CD14-positive monocyte (primary cell): ENCODE measurements at regions not wholly inside any gene's neighbourhood (a gene's known extent, or its start where the extent isn't known, plus 50 kb on each side); places are given as distances from the start of the nearest gene placed in this dataset.

ENCODE experiments used
- DNase-seq, 3 donors: peaks; one replicate each; pipeline ENCODE4 v3.0.0-alpha.2; 2011 to 2022
- H2AFZ ChIP-seq: 2 replicates; pipeline ENCODE4 v1.6.0; 2012; ENCODE audit warnings: mild to moderate bottlenecking, low read depth, low read length, inconsistent platforms; ENCODE audit not compliant: insufficient read depth, poor library complexity, severe bottlenecking
- H3K27ac ChIP-seq, 2 donors: 1 replicate in 1 of 2; 2 replicates in 1 of 2; pipeline ENCODE4 v1.5.1; 2012 to 2013; ENCODE audit warnings: low read length in 2 of 2, control low read depth in 1 of 2, inconsistent platforms in 1 of 2, low read depth in 1 of 2, mild to moderate bottlenecking in 1 of 2
- H3K27me3 ChIP-seq, 2 donors: one replicate each; pipeline versions ENCODE4 v1.6.0 to v1.6.1; 2011 to 2013; ENCODE audit warnings: low read length in 2 of 2; ENCODE audit not compliant: control insufficient read depth in 2 of 2, insufficient read depth in 2 of 2
- H3K36me3 ChIP-seq, 2 donors: replicated peaks in 1 of 2; 1 replicate in 1 of 2; 2 replicates in 1 of 2; pipeline versions ENCODE4 v1.5.1 to v1.6.1; 2012 to 2013; ENCODE audit warnings: low read length in 2 of 2, control low read depth in 1 of 2, inconsistent platforms in 1 of 2, mild to moderate bottlenecking in 1 of 2; ENCODE audit not compliant: insufficient read depth in 2 of 2, control insufficient read depth in 1 of 2
- H3K4me1 ChIP-seq, 2 donors: 1 replicate in 1 of 2; 2 replicates in 1 of 2; pipeline versions ENCODE4 v1.5.1 to v1.6.1; 2012 to 2013; ENCODE audit warnings: low read length in 2 of 2, control low read depth in 1 of 2, inconsistent platforms in 1 of 2, mild to moderate bottlenecking in 1 of 2, moderate library complexity in 1 of 2; ENCODE audit not compliant: insufficient read depth in 2 of 2, control insufficient read depth in 1 of 2
- H3K4me2 ChIP-seq: replicated peaks from 2 replicates; pipeline ENCODE3; 2012; ENCODE audit warnings: low read length, moderate library complexity, mild to moderate bottlenecking; ENCODE audit not compliant: poor library complexity, severe bottlenecking; ENCODE audit errors: extremely low read depth
- H3K4me3 ChIP-seq, 3 experiments: fragments of 200-600 bp in 1 of 3; sonication (generic) in 1 of 3; replicated peaks in 1 of 3; 1 replicate in 2 of 3; 2 replicates in 1 of 3; pipeline ENCODE4 v1.5.1; 2011 to 2013; ENCODE audit warnings: low read length in 3 of 3, mild to moderate bottlenecking in 3 of 3, control low read depth in 2 of 3, low read depth in 2 of 3, inconsistent platforms in 1 of 3, moderate library complexity in 1 of 3
- H3K79me2 ChIP-seq: 2 replicates; pipeline ENCODE4 v1.6.0; 2012; ENCODE audit warnings: mild to moderate bottlenecking, control low read depth, inconsistent platforms, low read length, moderate library complexity; ENCODE audit not compliant: insufficient read depth
- H3K9ac ChIP-seq: 2 replicates; pipeline ENCODE4 v1.6.0; 2017; ENCODE audit warnings: low read length, mild to moderate bottlenecking; ENCODE audit not compliant: insufficient read depth, poor library complexity, severe bottlenecking
- H3K9me3 ChIP-seq, 2 donors: replicated peaks in 1 of 2; 1 replicate in 1 of 2; 2 replicates in 1 of 2; pipeline versions ENCODE4 v1.5.1 to v1.6.1; 2012 to 2013; ENCODE audit warnings: low read length in 2 of 2, control low read depth in 1 of 2; ENCODE audit not compliant: control insufficient read depth in 1 of 2, insufficient read depth in 1 of 2
- H4K20me1 ChIP-seq: 2 replicates; pipeline ENCODE4 v1.6.0; 2012; ENCODE audit warnings: mild to moderate bottlenecking, low read length, control low read depth, moderate library complexity; ENCODE audit not compliant: insufficient read depth
- H3K27ac Mint-ChIP-seq, 7 donors: one replicate each; pipeline ENCODE4 v1.8.0; 2020; ENCODE audit warnings: mild to moderate bottlenecking in 7 of 7, mixed read lengths in 7 of 7, moderate library complexity in 6 of 7, inconsistent platforms in 2 of 7
- H3K27me3 Mint-ChIP-seq, 3 donors: one replicate each; pipeline ENCODE4 v1.8.0; 2021 to 2022; ENCODE audit warnings: low read depth in 3 of 3, mild to moderate bottlenecking in 3 of 3, mixed read lengths in 3 of 3, moderate library complexity in 3 of 3, inconsistent platforms in 1 of 3
- H3K36me3 Mint-ChIP-seq, 2 donors: one replicate each; pipeline ENCODE4 v1.8.0; 2020; ENCODE audit warnings: mixed read lengths in 2 of 2, inconsistent platforms in 1 of 2, mild to moderate bottlenecking in 1 of 2
- H3K4me1 Mint-ChIP-seq: one replicate; pipeline ENCODE4 v1.8.0; 2020; ENCODE audit warnings: mild to moderate bottlenecking, mixed read lengths
- H3K4me3 Mint-ChIP-seq, 2 donors: one replicate each; pipeline ENCODE4 v1.8.0; 2020; ENCODE audit warnings: mild to moderate bottlenecking in 2 of 2, mixed read lengths in 2 of 2, moderate library complexity in 1 of 2
- H3K9me3 Mint-ChIP-seq, 7 donors: one replicate each; pipeline ENCODE4 v1.8.0; 2020 to 2022; ENCODE audit warnings: mixed read lengths in 7 of 7, mild to moderate bottlenecking in 6 of 7, moderate library complexity in 6 of 7, inconsistent platforms in 2 of 7
- WGBS: methylation state at CpG from one replicate; pipeline ENCODE4 v1.1.5; 2013; ENCODE audit warnings: missing lambda C conversion rate; ENCODE audit not compliant: insufficient coverage; 5-methylcytosine and 5-hydroxymethylcytosine counted together
- intact Hi-C, 2 donors: fragments of 100-400 bp; cut with micrococcal nuclease; formaldehyde crosslinking; loops; one replicate each; pipeline versions ENCODE4 v1.15.0 to v1.15.1; 2023
- TF ChIP-seq, protein P1 (sequence below): fragments of 200-600 bp; IDR thresholded peaks from one replicate; pipeline ENCODE4 v1.8.0; 2022; ENCODE audit warnings: antibody characterized with exemption, mild to moderate bottlenecking

DNA sequence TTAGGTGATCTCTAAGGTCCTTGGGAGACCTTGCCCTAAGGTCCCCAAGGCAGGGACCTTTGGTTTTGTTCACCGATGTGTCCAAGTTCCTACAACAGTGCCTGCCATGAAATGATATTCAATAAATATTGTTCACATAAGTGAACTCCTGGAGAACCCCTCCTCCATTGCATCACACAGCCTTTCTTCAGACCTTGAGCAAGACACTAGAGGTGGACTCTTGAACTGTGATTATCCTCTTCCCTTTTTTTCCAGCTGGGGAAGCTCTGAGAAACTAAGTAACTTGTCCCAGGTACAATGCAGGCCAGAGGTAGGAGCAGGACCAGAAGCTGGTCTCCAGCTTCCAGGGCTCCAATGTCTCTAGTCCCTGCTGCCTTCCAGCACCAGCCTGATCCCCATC is 76.6 kb upstream of the LMO1 start:
- Mint-ChIP-seq H3K27ac (peak overlapping the region; percentile 79 to 90 (median 84)), H3K27me3 (peaks cover 4 to 8% (median 8%) of the 10 kb centered on the region in 3 donors), H3K4me1 (peaks cover 23% of the 10 kb centered on the region), H3K9me3 (no peaks in the 10 kb centered on the region), H3K4me3 (peak overlapping the region in 1 of 2 donors; percentile 76), H3K36me3 (no peaks in the 10 kb centered on the region)
- Histone ChIP-seq H3K36me3 (no peaks in the 10 kb centered on the region), H3K4me2 (peak overlapping the region; percentile 14), H3K9me3 (no peaks in the 10 kb centered on the region), H4K20me1 (no peaks in the 10 kb centered on the region), H3K27ac (peak overlapping the region in 1 of 2 donors; percentile 13), H3K27me3 (no peaks in the 10 kb centered on the region), H3K9ac (no peak overlapping the region), H3K4me3 (no peak overlapping the region), H3K79me2 (no peaks in the 10 kb centered on the region), H2AFZ (no peak overlapping the region), H3K4me1 (peaks cover 23% of the 10 kb centered on the region in 2 donors)
- DNase-seq = peak; percentile 74 to 89 (median 83)
- no CpG with 5 or more reads among the region's 1 CpG for WGBS
- TF ChIP-seq, protein P1, sequence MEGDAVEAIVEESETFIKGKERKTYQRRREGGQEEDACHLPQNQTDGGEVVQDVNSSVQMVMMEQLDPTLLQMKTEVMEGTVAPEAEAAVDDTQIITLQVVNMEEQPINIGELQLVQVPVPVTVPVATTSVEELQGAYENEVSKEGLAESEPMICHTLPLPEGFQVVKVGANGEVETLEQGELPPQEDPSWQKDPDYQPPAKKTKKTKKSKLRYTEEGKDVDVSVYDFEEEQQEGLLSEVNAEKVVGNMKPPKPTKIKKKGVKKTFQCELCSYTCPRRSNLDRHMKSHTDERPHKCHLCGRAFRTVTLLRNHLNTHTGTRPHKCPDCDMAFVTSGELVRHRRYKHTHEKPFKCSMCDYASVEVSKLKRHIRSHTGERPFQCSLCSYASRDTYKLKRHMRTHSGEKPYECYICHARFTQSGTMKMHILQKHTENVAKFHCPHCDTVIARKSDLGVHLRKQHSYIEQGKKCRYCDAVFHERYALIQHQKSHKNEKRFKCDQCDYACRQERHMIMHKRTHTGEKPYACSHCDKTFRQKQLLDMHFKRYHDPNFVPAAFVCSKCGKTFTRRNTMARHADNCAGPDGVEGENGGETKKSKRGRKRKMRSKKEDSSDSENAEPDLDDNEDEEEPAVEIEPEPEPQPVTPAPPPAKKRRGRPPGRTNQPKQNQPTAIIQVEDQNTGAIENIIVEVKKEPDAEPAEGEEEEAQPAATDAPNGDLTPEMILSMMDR = no peak
- intact Hi-C loops = no loop called here

DNA sequence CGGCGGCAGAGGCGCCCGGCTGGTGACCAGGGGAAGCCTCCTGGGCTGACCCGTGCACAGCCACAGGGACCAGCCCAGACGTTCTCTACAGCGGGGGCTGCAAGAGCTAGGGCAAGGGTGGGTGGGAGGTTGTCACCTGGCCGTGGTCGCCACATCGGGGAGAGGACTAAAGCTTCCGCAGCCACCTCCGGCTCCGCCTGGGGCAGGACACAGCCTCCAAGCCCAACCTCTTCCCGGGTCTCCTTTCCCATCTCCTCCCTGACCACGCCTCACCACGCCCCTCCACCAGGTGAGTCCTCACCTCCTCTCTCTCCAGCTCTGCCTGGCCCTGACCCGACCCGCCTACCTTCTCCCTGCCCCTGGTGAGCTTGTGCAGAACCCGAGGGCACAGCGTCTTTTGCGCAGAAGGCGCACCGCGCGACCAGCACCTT is 75.9 kb upstream of the LMO1 start:
- H3K27me3 ChIP-seq = no peaks in the 10 kb centered on the region
- Mint-ChIP-seq H3K27ac (peak overlapping the region in 2 of 7 donors; percentile 62 to 79), H3K36me3 (no peaks in the 10 kb centered on the region), H3K4me3 (no peak overlapping the region), H3K9me3 (no peaks in the 10 kb centered on the region), H3K4me1 (peaks cover 25% of the 10 kb centered on the region), H3K27me3 (peaks cover 2 to 5% (median 4%) of the 10 kb centered on the region in 3 donors)
- H4K20me1 ChIP-seq = no peaks in the 10 kb centered on the region
- 70% methylated on average over 19 of the region's 25 CpGs for WGBS
- peaks cover 23 to 25% of the 10 kb centered on the region in 2 donors for H3K4me1 ChIP-seq
- no peak overlapping the region for H3K9ac ChIP-seq
- H3K9me3 ChIP-seq = no peaks in the 10 kb centered on the region
- H3K27ac ChIP-seq = peak overlapping the region in 1 of 2 donors; percentile 13
- no peak for DNase-seq
- H2AFZ ChIP-seq = no peak overlapping the region
- TF ChIP-seq, protein P1 = no peak
- H3K36me3 ChIP-seq = no peaks in the 10 kb centered on the region
- H3K4me3 ChIP-seq = no peak overlapping the region
- no peak overlapping the region for H3K4me2 ChIP-seq
- intact Hi-C loops = loop anchor here in 1 of 2 donors (10.0 kb wide), 1 partner anchor 345 kb away; the partner anchor contains the start of genes RPL27A and TRIM66
- no peaks in the 10 kb centered on the region for H3K79me2 ChIP-seq
